HG02678 (cell line): ENCODE measurements at regions not wholly inside any gene's neighbourhood (a gene's known extent, or its start where the extent isn't known, plus 50 kb on each side); places are given as distances from the start of the nearest gene placed in this dataset.
A peak's percentile ranks its signal among the peaks of the same experiment; 100 is the strongest.
"Not testable (repeated sequence)": the region's sequence is repeated elsewhere in the genome, so short reads cannot be mapped to it uniquely, and the experiment has no call there.

Experiments used
- ATAC-seq: cut with Tn5 transposase; IDR thresholded peaks from one replicate; pipeline ENCODE4 v1.9.1; 2021; ENCODE audit warnings: mild to moderate bottlenecking, moderate library complexity; ENCODE audit not compliant: unreplicated experiment

- ATAC-seq = not testable (repeated sequence)
These were observed 87.1 kb downstream of the TRIM27 start for GRCh38 chr6:28836703-28837102.

- ATAC-seq = peak; percentile 46
These were observed 85.5 kb downstream of the TRIM27 start for GRCh38 chr6:28838289-28838633.

GRCh38 chr6:28838634-28839442 lies 84.9 kb downstream of the TRIM27 start:
- peak; percentile 72 for ATAC-seq

- ATAC-seq = no peak
These were observed 84.2 kb downstream of the TRIM27 start for GRCh38 chr6:28839443-28840120.

GRCh38 chr6:28841290-28841689 lies 82.5 kb downstream of the TRIM27 start:
- ATAC-seq = no peak

DNA sequence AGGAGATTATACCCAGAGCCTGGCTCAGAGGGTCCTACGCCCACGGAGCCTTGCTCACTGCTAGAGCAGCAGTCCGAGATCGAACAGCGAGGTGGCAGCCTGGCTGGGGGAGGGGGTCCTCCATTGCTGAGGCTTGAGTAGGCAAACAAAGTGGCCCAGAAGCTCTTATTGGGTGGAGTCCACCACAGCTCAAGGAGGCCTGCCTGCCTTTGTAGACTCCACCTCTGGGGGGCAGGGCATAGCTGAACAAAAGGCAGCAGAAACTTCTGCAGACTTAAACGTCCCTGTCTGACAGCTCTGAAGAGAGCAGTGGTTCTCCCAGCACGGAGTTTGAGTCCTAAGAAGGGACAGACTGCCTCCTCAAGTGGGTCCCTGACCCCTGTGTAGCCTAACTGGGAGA lies 75.0 kb downstream of the TRIM27 start:
- not testable (repeated sequence) for ATAC-seq
